Posterior cingulate gyrus (tissue), 11 donors: ENCODE measurements at regions not wholly inside any gene's neighbourhood (a gene's known extent, or its start where the extent isn't known, plus 50 kb on each side); places are given as distances from the start of the nearest gene placed in this dataset.

ENCODE experiments used
- DNase-seq, 10 donors: peaks; one replicate each; pipeline versions ENCODE4 v3.0.0 to v3.0.0-alpha.2; 2020 to 2021; ENCODE audit warnings: mixed read lengths in 3 of 10
- intact Hi-C: fragments of 100-400 bp; cut with DNase I; formaldehyde crosslinking; loops from one replicate; pipeline ENCODE4 v1.15.1; 2023

GRCh38 chr15:97600190-97600589 is 360.3 kb upstream of the ARRDC4 start:
- DNase-seq, result no peak
- intact Hi-C loops, result no loop called here

GRCh38 chr15:97604677-97605076 is 355.8 kb upstream of the ARRDC4 start:
- intact Hi-C loops, result no loop called here
- DNase-seq, result no peak

GRCh38 chr15:97615114-97615513 is 345.4 kb upstream of the ARRDC4 start:
- no peak for DNase-seq
- intact Hi-C loops, result no loop called here

GRCh38 chr15:97623091-97623661 is 337.3 kb upstream of the ARRDC4 start:
- DNase-seq, result no peak
- intact Hi-C loops, result no loop called here

- no peak for DNase-seq
- intact Hi-C loops, result no loop called here
Observed at GRCh38 chr15:97627634-97628033, 332.9 kb upstream of the ARRDC4 start.

GRCh38 chr15:97645758-97646157 is 314.7 kb upstream of the ARRDC4 start:
- no peak for DNase-seq
- intact Hi-C loops, result no loop called here

GRCh38 chr15:97648728-97649127 is 311.8 kb upstream of the ARRDC4 start:
- intact Hi-C loops, result no loop called here
- DNase-seq, result no peak

- intact Hi-C loops, result no loop called here
- no peak for DNase-seq
Observed at GRCh38 chr15:97652041-97652440, 308.5 kb upstream of the ARRDC4 start.

GRCh38 chr15:97652700-97653167 is 307.8 kb upstream of the ARRDC4 start:
- intact Hi-C loops, result no loop called here
- DNase-seq, result peak in 8 of 10 donors; percentile 10 to 84 (median 29)

GRCh38 chr15:97653896-97654295 is 306.6 kb upstream of the ARRDC4 start:
- intact Hi-C loops, result no loop called here
- DNase-seq, result no peak

GRCh38 chr15:97654481-97655076 is 305.9 kb upstream of the ARRDC4 start:
- intact Hi-C loops, result no loop called here

GRCh38 chr15:97661796-97662195 is 298.7 kb upstream of the ARRDC4 start:
- intact Hi-C loops, result no loop called here
- no peak for DNase-seq

More at GRCh38 chr15:97654481-97655076, 305.9 kb upstream of the ARRDC4 start:
- DNase-seq, result no peak

- intact Hi-C loops, result no loop called here
- no peak for DNase-seq
Observed at GRCh38 chr15:97672586-97672985, 287.9 kb upstream of the ARRDC4 start.

- no peak for DNase-seq
- intact Hi-C loops, result no loop called here
Observed at GRCh38 chr15:97678656-97679055, 281.8 kb upstream of the ARRDC4 start.

GRCh38 chr15:97679106-97679688 is 281.3 kb upstream of the ARRDC4 start:
- intact Hi-C loops, result no loop called here
- no peak for DNase-seq

- intact Hi-C loops, result no loop called here
Observed at GRCh38 chr15:97680606-97681220, 279.8 kb upstream of the ARRDC4 start.

GRCh38 chr15:97683831-97684230 is 276.7 kb upstream of the ARRDC4 start:
- no peak for DNase-seq
- intact Hi-C loops, result no loop called here

More at GRCh38 chr15:97680606-97681220, 279.8 kb upstream of the ARRDC4 start:
- no peak for DNase-seq

- DNase-seq, result no peak
- intact Hi-C loops, result no loop called here
Observed at GRCh38 chr15:97684249-97684648, 276.3 kb upstream of the ARRDC4 start.

- intact Hi-C loops, result no loop called here
- DNase-seq, result no peak
Observed at GRCh38 chr15:97686324-97686723, 274.2 kb upstream of the ARRDC4 start.

- intact Hi-C loops, result no loop called here
- DNase-seq, result no peak
Observed at GRCh38 chr15:97687654-97688053, 272.8 kb upstream of the ARRDC4 start.

- intact Hi-C loops, result no loop called here
- no peak for DNase-seq
Observed at GRCh38 chr15:97688177-97688576, 272.3 kb upstream of the ARRDC4 start.

- intact Hi-C loops, result no loop called here
- no peak for DNase-seq
Observed at GRCh38 chr15:97688886-97689285, 271.6 kb upstream of the ARRDC4 start.
